H1 (cell line): ENCODE measurements at regions not wholly inside any gene's neighbourhood (a gene's known extent, or its start where the extent isn't known, plus 50 kb on each side); places are given as distances from the start of the nearest gene placed in this dataset.

Experiments
- ASH2L ChIP-seq: fragments of 200-600, 300-600 bp; sonication (generic); IDR thresholded peaks from one replicate; pipeline ENCODE4 v1.7.1; 2017; ENCODE audit warnings: low read length
- BACH1 ChIP-seq: IDR thresholded peaks from 2 replicates; pipeline ENCODE4 v1.6.1; 2012; ENCODE audit warnings: low read length, improper control_type of control experiment
- CBX8 ChIP-seq: fragments of 300-800, 300-1000 bp; sonication (generic); IDR thresholded peaks from 2 replicates; pipeline ENCODE4 v1.7.1; 2016; ENCODE audit warnings: low read depth, low read length, borderline replicate concordance
- GABPA ChIP-seq: IDR thresholded peaks from 2 replicates; pipeline ENCODE4 v1.6.1; 2011; ENCODE audit warnings: mild to moderate bottlenecking, low read length, moderate library complexity, borderline replicate concordance; ENCODE audit not compliant: insufficient read depth
- HDAC2 ChIP-seq, 2 experiments: fragments of 300-600 bp in 1 of 2; sonication (generic) in 1 of 2; IDR thresholded peaks; 2 replicates each; pipeline ENCODE4 v1.6.1; 2011 to 2012; ENCODE audit warnings: low read depth in 2 of 2, low read length in 2 of 2, mild to moderate bottlenecking in 2 of 2, moderate library complexity in 2 of 2, borderline replicate concordance in 1 of 2, inconsistent platforms in 1 of 2
- KDM1A ChIP-seq: fragments of 200-600, 300-600 bp; sonication (generic); IDR thresholded peaks from 2 replicates; pipeline ENCODE4 v1.7.1; 2016; ENCODE audit warnings: mild to moderate bottlenecking, low read length, borderline replicate concordance
- POLR2AphosphoS5 ChIP-seq: IDR thresholded peaks from 2 replicates; pipeline ENCODE4 v1.6.1; 2011; ENCODE audit warnings: low read depth, low read length
- RXRA ChIP-seq: IDR thresholded peaks from 2 replicates; pipeline ENCODE4 v1.6.1; 2011; ENCODE audit warnings: low read depth, mild to moderate bottlenecking, low read length, moderate library complexity; ENCODE audit not compliant: insufficient read depth
- SP4 ChIP-seq: IDR thresholded peaks from 2 replicates; pipeline ENCODE4 v1.6.1; 2012; ENCODE audit warnings: low read length, inconsistent platforms
- SUZ12 ChIP-seq: fragments of 200-600 bp; sonication (generic); IDR thresholded peaks from 2 replicates; pipeline ENCODE4 v1.6.1; 2012; ENCODE audit warnings: mild to moderate bottlenecking, inconsistent platforms, low read length, moderate library complexity, mixed read lengths
- TAF7 ChIP-seq: optimal IDR thresholded peaks from 2 replicates; pipeline ENCODE3; 2011; ENCODE audit warnings: low read depth, mild to moderate bottlenecking, inconsistent platforms, low read length, moderate library complexity, borderline replicate concordance
- ZNF274 ChIP-seq: IDR thresholded peaks from 2 replicates; pipeline ENCODE4 v1.7.0; 2012; ENCODE audit warnings: low read length, borderline replicate concordance; ENCODE audit errors: extremely low read depth
- TF ChIP-seq, protein P1 (sequence below): fragments of 300-600 bp; sonication (generic); IDR thresholded peaks from 2 replicates; pipeline ENCODE4 v1.7.1; 2012; ENCODE audit warnings: low read length, moderate library complexity, mild to moderate bottlenecking, inconsistent platforms; ENCODE audit not compliant: insufficient replicate concordance

- TF ChIP-seq, protein P1, sequence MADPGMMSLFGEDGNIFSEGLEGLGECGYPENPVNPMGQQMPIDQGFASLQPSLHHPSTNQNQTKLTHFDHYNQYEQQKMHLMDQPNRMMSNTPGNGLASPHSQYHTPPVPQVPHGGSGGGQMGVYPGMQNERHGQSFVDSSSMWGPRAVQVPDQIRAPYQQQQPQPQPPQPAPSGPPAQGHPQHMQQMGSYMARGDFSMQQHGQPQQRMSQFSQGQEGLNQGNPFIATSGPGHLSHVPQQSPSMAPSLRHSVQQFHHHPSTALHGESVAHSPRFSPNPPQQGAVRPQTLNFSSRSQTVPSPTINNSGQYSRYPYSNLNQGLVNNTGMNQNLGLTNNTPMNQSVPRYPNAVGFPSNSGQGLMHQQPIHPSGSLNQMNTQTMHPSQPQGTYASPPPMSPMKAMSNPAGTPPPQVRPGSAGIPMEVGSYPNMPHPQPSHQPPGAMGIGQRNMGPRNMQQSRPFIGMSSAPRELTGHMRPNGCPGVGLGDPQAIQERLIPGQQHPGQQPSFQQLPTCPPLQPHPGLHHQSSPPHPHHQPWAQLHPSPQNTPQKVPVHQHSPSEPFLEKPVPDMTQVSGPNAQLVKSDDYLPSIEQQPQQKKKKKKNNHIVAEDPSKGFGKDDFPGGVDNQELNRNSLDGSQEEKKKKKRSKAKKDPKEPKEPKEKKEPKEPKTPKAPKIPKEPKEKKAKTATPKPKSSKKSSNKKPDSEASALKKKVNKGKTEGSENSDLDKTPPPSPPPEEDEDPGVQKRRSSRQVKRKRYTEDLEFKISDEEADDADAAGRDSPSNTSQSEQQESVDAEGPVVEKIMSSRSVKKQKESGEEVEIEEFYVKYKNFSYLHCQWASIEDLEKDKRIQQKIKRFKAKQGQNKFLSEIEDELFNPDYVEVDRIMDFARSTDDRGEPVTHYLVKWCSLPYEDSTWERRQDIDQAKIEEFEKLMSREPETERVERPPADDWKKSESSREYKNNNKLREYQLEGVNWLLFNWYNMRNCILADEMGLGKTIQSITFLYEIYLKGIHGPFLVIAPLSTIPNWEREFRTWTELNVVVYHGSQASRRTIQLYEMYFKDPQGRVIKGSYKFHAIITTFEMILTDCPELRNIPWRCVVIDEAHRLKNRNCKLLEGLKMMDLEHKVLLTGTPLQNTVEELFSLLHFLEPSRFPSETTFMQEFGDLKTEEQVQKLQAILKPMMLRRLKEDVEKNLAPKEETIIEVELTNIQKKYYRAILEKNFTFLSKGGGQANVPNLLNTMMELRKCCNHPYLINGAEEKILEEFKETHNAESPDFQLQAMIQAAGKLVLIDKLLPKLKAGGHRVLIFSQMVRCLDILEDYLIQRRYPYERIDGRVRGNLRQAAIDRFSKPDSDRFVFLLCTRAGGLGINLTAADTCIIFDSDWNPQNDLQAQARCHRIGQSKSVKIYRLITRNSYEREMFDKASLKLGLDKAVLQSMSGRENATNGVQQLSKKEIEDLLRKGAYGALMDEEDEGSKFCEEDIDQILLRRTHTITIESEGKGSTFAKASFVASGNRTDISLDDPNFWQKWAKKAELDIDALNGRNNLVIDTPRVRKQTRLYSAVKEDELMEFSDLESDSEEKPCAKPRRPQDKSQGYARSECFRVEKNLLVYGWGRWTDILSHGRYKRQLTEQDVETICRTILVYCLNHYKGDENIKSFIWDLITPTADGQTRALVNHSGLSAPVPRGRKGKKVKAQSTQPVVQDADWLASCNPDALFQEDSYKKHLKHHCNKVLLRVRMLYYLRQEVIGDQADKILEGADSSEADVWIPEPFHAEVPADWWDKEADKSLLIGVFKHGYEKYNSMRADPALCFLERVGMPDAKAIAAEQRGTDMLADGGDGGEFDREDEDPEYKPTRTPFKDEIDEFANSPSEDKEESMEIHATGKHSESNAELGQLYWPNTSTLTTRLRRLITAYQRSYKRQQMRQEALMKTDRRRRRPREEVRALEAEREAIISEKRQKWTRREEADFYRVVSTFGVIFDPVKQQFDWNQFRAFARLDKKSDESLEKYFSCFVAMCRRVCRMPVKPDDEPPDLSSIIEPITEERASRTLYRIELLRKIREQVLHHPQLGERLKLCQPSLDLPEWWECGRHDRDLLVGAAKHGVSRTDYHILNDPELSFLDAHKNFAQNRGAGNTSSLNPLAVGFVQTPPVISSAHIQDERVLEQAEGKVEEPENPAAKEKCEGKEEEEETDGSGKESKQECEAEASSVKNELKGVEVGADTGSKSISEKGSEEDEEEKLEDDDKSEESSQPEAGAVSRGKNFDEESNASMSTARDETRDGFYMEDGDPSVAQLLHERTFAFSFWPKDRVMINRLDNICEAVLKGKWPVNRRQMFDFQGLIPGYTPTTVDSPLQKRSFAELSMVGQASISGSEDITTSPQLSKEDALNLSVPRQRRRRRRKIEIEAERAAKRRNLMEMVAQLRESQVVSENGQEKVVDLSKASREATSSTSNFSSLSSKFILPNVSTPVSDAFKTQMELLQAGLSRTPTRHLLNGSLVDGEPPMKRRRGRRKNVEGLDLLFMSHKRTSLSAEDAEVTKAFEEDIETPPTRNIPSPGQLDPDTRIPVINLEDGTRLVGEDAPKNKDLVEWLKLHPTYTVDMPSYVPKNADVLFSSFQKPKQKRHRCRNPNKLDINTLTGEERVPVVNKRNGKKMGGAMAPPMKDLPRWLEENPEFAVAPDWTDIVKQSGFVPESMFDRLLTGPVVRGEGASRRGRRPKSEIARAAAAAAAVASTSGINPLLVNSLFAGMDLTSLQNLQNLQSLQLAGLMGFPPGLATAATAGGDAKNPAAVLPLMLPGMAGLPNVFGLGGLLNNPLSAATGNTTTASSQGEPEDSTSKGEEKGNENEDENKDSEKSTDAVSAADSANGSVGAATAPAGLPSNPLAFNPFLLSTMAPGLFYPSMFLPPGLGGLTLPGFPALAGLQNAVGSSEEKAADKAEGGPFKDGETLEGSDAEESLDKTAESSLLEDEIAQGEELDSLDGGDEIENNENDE = no peak
- TF ChIP-seq RXRA = no peak
- no peak for TF ChIP-seq ASH2L
- no peak for TF ChIP-seq SP4
- TF ChIP-seq SUZ12 = no peak
- no peak for TF ChIP-seq GABPA
- no peak for TF ChIP-seq HDAC2 (IDR thresholded peaks at IDR 0.05; ENCODE audit: borderline replicate concordance in 1 of 2, low read depth in 2 of 2, low read length in 2 of 2)
- TF ChIP-seq KDM1A = no peak
- no peak for TF ChIP-seq ZNF274
- TF ChIP-seq CBX8 = no peak
- TF ChIP-seq TAF7 = no peak
- no peak for TF ChIP-seq BACH1
- TF ChIP-seq POLR2AphosphoS5 = no peak
- TF ChIP-seq, all 59 proteins: peak for 0
These were observed 169.1 kb upstream of the PCDH18 start (continued) for GRCh38 chr4:137701401-137701800.
